ENCODE measurements at regions not wholly inside any gene's neighbourhood (a gene's known extent, or its start where the extent isn't known, plus 50 kb on each side); places are given as distances from the start of the nearest gene placed in this dataset.

DNA sequence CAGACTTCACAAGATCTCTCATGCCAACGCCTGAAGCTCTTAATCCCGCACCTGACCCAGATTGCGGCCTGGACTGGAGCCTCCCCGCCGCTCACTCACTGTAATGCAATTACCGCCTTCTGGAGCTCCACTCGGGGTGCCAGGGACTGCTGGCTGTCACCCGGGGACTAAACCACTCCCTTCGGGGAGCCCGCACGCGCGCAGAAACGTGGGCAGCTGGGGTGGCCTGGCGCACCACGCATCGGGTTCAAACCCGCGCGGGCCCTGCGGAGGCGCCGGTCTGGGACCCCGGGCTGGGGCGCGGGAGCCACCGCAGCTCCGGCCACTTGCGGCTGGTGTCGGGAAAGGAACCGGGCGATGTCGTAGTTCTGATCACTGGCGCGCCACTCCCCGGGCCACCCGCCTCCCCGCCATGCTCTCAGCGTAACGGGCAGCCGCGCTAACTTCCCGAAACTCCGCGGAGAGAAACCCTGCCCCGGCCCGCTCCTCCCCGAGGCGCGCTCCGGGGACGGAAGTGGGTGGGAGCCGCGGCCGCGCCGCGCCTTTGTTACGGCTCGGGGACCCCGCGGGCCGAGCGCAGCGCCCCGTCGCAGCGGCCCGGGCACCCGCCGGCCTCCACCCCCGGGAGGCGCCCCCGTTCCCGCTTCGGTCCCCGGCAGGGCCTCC, 100.3 kb upstream of the SVIL start:
- Histone ChIP-seq H3K4me1 (peaks cover 14 to 35% (median 22%) of the 10 kb centered on the region in 4 donors), H3K4me3 (peak overlapping the region; percentile 75 to 96 (median 80)), H3K36me3 (no peaks in the 10 kb centered on the region), H3K9me3 (no peaks in the 10 kb centered on the region), H3K27me3 (no peaks in the 10 kb centered on the region), H3K27ac (peak overlapping the region; percentile 90 to 100 (median 95))
- 0 to 3% methylated on average over 15 to 24 of the region's 77 CpGs for WGBS, 2 donors
- peak in 2 of 4 donors; percentile 58 to 66 for TF ChIP-seq POLR2A (IDR thresholded peaks at IDR 0.05)
- TF ChIP-seq POLR2AphosphoS5 (IDR thresholded peaks at IDR 0.05), result peak; percentile 3 to 41
- peak in 1 of 4 donors; percentile 9 for TF ChIP-seq EP300 (IDR thresholded peaks at IDR 0.05)
- TF ChIP-seq, protein P1, sequence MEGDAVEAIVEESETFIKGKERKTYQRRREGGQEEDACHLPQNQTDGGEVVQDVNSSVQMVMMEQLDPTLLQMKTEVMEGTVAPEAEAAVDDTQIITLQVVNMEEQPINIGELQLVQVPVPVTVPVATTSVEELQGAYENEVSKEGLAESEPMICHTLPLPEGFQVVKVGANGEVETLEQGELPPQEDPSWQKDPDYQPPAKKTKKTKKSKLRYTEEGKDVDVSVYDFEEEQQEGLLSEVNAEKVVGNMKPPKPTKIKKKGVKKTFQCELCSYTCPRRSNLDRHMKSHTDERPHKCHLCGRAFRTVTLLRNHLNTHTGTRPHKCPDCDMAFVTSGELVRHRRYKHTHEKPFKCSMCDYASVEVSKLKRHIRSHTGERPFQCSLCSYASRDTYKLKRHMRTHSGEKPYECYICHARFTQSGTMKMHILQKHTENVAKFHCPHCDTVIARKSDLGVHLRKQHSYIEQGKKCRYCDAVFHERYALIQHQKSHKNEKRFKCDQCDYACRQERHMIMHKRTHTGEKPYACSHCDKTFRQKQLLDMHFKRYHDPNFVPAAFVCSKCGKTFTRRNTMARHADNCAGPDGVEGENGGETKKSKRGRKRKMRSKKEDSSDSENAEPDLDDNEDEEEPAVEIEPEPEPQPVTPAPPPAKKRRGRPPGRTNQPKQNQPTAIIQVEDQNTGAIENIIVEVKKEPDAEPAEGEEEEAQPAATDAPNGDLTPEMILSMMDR (IDR thresholded peaks at IDR 0.05), result no peak
- DNase-seq (peak; percentile 71 to 95), ATAC-seq (ENCODE audit: low FRiP score in 2 of 2) (peak; percentile 77 to 80)

DNA sequence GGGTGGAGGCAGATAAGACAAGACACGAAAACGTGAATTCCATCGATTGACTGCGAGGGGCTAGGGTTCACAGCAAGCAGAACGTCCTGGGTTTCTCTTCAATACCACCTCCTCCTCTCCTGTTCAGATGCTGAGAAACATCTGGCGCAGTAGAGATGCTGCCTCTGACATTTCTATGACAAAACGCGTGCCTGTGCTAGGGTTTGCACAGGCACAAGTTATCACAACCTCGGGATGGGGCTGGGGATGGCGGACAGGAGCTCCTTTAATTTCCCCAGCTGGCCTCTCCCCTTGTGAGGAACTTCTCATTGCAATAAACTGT, 99.8 kb upstream of the SVIL start:
- TF ChIP-seq, protein P1 (IDR thresholded peaks at IDR 0.05), result no peak
- TF ChIP-seq POLR2AphosphoS5 (IDR thresholded peaks at IDR 0.05), result no peak
- TF ChIP-seq POLR2A (IDR thresholded peaks at IDR 0.05), result no peak
- no peak for TF ChIP-seq EP300 (IDR thresholded peaks at IDR 0.05)
- Histone ChIP-seq H3K4me3 (peak overlapping the region; percentile 75 to 96 (median 80)), H3K27me3 (no peaks in the 10 kb centered on the region), H3K36me3 (no peaks in the 10 kb centered on the region), H3K9me3 (no peaks in the 10 kb centered on the region), H3K4me1 (peaks cover 14 to 35% (median 22%) of the 10 kb centered on the region in 4 donors), H3K27ac (peak overlapping the region; percentile 90 to 100 (median 95))
- no peak for ATAC-seq (ENCODE audit: low FRiP score in 2 of 2)
- WGBS, 2 donors, result 19 to 23% methylated on average over 10 of the region's 10 CpGs
- no peak for DNase-seq

DNA sequence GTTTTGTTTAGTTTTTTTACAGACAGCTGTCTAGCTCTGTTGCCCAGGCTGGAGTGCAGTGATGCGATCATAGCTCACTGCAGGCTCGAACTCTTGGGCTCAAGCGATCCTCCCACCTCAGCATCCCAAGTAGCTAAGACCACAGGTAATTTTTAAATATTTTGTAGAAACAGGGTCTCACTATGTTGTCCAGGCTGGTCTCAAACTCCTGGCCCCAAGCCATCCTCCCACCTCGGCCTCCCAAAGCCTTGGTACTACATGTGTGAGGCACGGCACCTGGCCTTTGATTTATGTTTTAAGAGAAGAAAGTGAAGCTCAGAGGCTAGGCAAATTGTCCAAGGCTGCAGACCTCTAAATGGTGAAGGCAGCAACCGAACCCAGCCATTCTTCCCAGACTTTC, 98.6 kb upstream of the SVIL start:
- TF ChIP-seq EP300 (IDR thresholded peaks at IDR 0.05) (no peak), POLR2A (IDR thresholded peaks at IDR 0.05) (no peak), POLR2AphosphoS5 (IDR thresholded peaks at IDR 0.05) (no peak)
- TF ChIP-seq, protein P1 (IDR thresholded peaks at IDR 0.05), result no peak
- Histone ChIP-seq H3K9me3 (no peaks in the 10 kb centered on the region), H3K36me3 (no peaks in the 10 kb centered on the region), H3K4me1 (peaks cover 14 to 42% (median 22%) of the 10 kb centered on the region in 4 donors), H3K4me3 (no peak overlapping the region), H3K27ac (no peak overlapping the region), H3K27me3 (no peaks in the 10 kb centered on the region)
- 85 to 96% methylated on average over 6 of the region's 6 CpGs for WGBS, 2 donors
- ATAC-seq (ENCODE audit: low FRiP score in 2 of 2) (no peak), DNase-seq (no peak)

DNA sequence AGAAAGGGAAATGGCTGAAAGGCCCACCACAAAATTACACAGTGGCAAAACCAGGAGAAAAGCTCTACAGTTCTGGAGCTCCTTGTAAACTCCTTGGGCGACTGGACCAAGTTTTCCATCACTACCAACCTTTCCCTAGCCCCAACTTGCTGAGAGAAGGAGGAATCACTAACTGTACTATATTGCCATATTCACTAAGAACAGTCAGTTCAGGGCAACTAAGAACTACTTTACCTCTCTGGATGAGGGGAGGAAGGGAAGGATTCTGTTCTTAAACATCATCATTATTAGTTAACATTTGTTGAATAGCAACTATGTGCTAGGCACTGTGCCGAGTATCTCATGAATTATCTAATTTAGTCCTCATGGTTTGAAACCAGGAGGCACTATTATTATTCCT, 98.1 kb upstream of the SVIL start:
- Histone ChIP-seq H3K36me3 (no peaks in the 10 kb centered on the region), H3K27me3 (no peaks in the 10 kb centered on the region), H3K27ac (no peak overlapping the region), H3K4me1 (peaks cover 14 to 45% (median 22%) of the 10 kb centered on the region in 4 donors), H3K9me3 (no peaks in the 10 kb centered on the region), H3K4me3 (no peak overlapping the region)
- WGBS, 2 donors, result 85 to 88% methylated on average over 2 of the region's 2 CpGs
- DNase-seq (no peak), ATAC-seq (ENCODE audit: low FRiP score in 2 of 2) (no peak)
- TF ChIP-seq POLR2A (IDR thresholded peaks at IDR 0.05) (no peak), EP300 (IDR thresholded peaks at IDR 0.05) (no peak), POLR2AphosphoS5 (IDR thresholded peaks at IDR 0.05) (no peak)
- TF ChIP-seq, protein P1 (IDR thresholded peaks at IDR 0.05), result no peak

DNA sequence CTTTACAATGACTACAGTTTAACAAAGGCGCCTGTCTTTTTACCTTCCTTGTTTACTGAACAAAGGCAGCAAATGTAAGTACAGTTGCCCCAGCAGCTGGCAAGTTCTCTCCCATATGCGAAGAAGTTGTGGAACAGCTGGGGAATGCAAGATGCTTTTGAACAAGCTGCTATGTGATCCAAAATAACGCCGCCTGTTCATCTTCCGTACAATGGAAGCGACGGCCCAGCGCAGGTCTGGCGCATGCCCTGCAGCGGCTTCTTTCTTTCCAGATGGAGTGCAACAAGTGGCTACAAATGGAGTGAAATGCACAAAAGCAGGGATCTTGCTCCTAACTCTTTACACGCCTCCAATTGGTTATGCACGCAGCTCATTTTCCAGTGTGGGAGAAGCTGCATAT, 97.0 kb upstream of the SVIL start:
- peak in 1 of 2 donors; percentile 58 for DNase-seq
- H3K4me3 ChIP-seq, result no peak overlapping the region
- H3K27ac ChIP-seq, result no peak overlapping the region
- no peaks in the 10 kb centered on the region for H3K36me3 ChIP-seq
- H3K9me3 ChIP-seq, result no peaks in the 10 kb centered on the region
- H3K4me1 ChIP-seq, result peaks cover 14 to 45% (median 20%) of the 10 kb centered on the region in 4 donors
- WGBS, 2 donors, result 89 to 91% methylated on average over 12 of the region's 12 CpGs
- no peaks in the 10 kb centered on the region for H3K27me3 ChIP-seq
- ATAC-seq (ENCODE audit: low FRiP score in 2 of 2), result no peak
- TF ChIP-seq POLR2A (IDR thresholded peaks at IDR 0.05) (no peak), POLR2AphosphoS5 (IDR thresholded peaks at IDR 0.05) (no peak), EP300 (IDR thresholded peaks at IDR 0.05) (no peak)
- TF ChIP-seq, protein P1 (IDR thresholded peaks at IDR 0.05), result no peak
